ENCODE measurements at regions not wholly inside any gene's neighbourhood (a gene's known extent, or its start where the extent isn't known, plus 50 kb on each side); places are given as distances from the start of the nearest gene placed in this dataset.

- no peak for TF ChIP-seq CTCF (conservative IDR thresholded peaks at IDR 0.05; ENCODE audit: low read depth, low read length)
- TF ChIP-seq POLR2A (IDR thresholded peaks at IDR 0.05; ENCODE audit: low read depth, low read length) = no peak
- TF ChIP-seq MXI1 (IDR thresholded peaks at IDR 0.05; ENCODE audit: borderline replicate concordance, low read depth, low read length) = no peak
- no peak for TF ChIP-seq USF2 (IDR thresholded peaks at IDR 0.05; ENCODE audit: low read depth, low read length)
- no peak for TF ChIP-seq RAD21 (IDR thresholded peaks at IDR 0.05; ENCODE audit: low read length)
- TF ChIP-seq RFX5 (IDR thresholded peaks at IDR 0.05; ENCODE audit: low read depth, low read length) = no peak
These were observed 140.6 kb downstream of the SYF2 start for GRCh38 chr1:25091658-25092057.

All from IMR-90 (cell line).